Activated CD4-positive, alpha-beta T cell treated with anti-CD3 and anti-CD28 coated beads, Interleukin-2, amount 10 ng/mL, durations not matched to agents 24 days and 14 days (primary cell): ENCODE measurements at regions not wholly inside any gene's neighbourhood (a gene's known extent, or its start where the extent isn't known, plus 50 kb on each side); places are given as distances from the start of the nearest gene placed in this dataset.

ENCODE experiments used
- DNase-seq: peaks from one replicate; pipeline ENCODE4 v3.0.0; 2022
- H3K27ac Mint-ChIP-seq: one replicate; pipeline ENCODE4 v1.8.0; 2022; ENCODE audit warnings: mild to moderate bottlenecking, mixed read lengths
- H3K27me3 Mint-ChIP-seq: one replicate; pipeline ENCODE4 v1.8.0; 2022; ENCODE audit warnings: mixed read lengths
- H3K36me3 Mint-ChIP-seq: one replicate; pipeline ENCODE4 v1.8.0; 2022; ENCODE audit warnings: low read depth, mild to moderate bottlenecking, mixed read lengths
- H3K4me1 Mint-ChIP-seq: one replicate; pipeline ENCODE4 v1.8.0; 2021; ENCODE audit warnings: mixed read lengths
- H3K4me3 Mint-ChIP-seq: one replicate; pipeline ENCODE4 v1.8.0; 2022; ENCODE audit warnings: mild to moderate bottlenecking, moderate library complexity, mixed read lengths
- H3K9me3 Mint-ChIP-seq: one replicate; pipeline ENCODE4 v1.8.0; 2021; ENCODE audit warnings: mixed read lengths
- intact Hi-C: fragments of 100-400 bp; cut with micrococcal nuclease; formaldehyde crosslinking; loops from one replicate; pipeline ENCODE4 v1.15.1; 2023

GRCh38 chr13:54628383-54628782 is 1599.8 kb downstream of the OLFM4 start:
- intact Hi-C loops, result no loop called here
- Mint-ChIP-seq H3K27me3 (no peaks in the 10 kb centered on the region), H3K4me1 (no peaks in the 10 kb centered on the region), H3K4me3 (no peak overlapping the region), H3K9me3 (no peaks in the 10 kb centered on the region), H3K27ac (no peak overlapping the region), H3K36me3 (no peaks in the 10 kb centered on the region)
- no peak for DNase-seq

GRCh38 chr13:54633456-54633855 is 1604.8 kb downstream of the OLFM4 start:
- H3K27me3 Mint-ChIP-seq, result no peaks in the 10 kb centered on the region
- no peaks in the 10 kb centered on the region for H3K36me3 Mint-ChIP-seq
- H3K9me3 Mint-ChIP-seq, result no peaks in the 10 kb centered on the region
- intact Hi-C loops, result no loop called here
- DNase-seq, result no peak
- H3K4me3 Mint-ChIP-seq, result no peak overlapping the region
- no peak overlapping the region for H3K27ac Mint-ChIP-seq
- no peaks in the 10 kb centered on the region for H3K4me1 Mint-ChIP-seq

DNA sequence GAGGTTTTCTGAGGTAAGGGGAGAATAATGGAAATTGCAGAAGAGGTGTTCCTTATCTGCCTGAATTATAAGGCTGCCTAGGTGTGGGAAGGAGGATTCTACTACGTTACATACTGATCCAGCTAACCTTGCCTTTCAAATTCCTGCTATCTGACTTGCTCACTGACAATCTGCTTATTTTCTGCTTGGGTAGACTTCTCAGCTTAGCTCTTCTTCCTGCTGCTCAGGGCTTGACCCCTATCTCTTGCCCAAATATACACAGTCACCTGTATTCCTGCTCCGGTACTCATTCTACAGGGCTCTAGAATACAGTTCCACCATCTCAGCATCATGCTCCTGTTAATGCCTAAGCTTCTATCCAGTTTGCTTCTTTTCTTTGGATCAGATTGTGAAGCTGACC is 1607.6 kb downstream of the OLFM4 start:
- no peak for DNase-seq
- Mint-ChIP-seq H3K4me1 (no peaks in the 10 kb centered on the region), H3K4me3 (no peak overlapping the region), H3K27me3 (no peaks in the 10 kb centered on the region), H3K27ac (no peak overlapping the region), H3K36me3 (no peaks in the 10 kb centered on the region), H3K9me3 (peaks cover 4% of the 10 kb centered on the region)
- intact Hi-C loops, result no loop called here

DNA sequence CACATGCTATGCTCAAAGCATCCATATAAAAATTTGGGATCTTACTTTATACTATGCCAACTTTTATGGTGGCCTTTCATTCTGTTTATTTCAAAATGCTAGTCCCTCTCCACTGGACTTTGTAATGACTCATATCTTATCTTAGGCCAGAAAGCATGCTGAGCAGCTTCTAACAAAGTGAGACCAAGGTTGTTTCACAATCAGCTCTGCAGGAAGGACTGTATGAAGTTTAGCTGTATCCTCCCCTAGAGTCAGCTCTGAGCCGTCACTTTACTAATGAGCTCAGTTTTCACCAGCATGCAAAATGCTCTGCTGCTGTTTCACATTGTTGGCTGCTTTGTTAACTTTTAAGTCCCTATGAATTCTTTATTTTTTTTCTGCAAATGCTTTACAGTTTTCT is 1608.8 kb downstream of the OLFM4 start:
- Mint-ChIP-seq H3K36me3 (no peaks in the 10 kb centered on the region), H3K4me3 (no peak overlapping the region), H3K27ac (no peak overlapping the region), H3K27me3 (no peaks in the 10 kb centered on the region), H3K9me3 (peaks cover 4% of the 10 kb centered on the region), H3K4me1 (no peaks in the 10 kb centered on the region)
- intact Hi-C loops, result no loop called here
- no peak for DNase-seq

DNA sequence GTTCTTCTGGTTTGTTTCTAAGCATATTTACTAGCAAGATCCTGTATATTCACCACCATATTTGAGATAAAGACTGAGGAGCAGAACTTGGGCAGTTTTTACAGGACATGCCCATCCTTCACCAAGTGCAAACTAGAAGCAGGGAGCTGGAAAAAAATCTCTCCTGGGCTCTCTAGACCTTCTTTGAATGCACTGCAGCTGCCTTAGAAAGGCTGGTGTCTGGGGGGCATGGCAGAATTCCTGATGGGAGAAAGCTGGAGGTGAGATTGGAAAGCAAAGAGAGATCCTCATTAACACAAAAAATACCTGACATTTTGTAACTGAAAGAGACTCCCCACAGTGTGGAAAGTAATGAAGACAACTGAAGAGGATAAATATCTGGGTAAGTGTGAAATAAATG is 1612.1 kb downstream of the OLFM4 start:
- no peak for DNase-seq
- Mint-ChIP-seq H3K36me3 (no peaks in the 10 kb centered on the region), H3K27ac (no peak overlapping the region), H3K27me3 (no peaks in the 10 kb centered on the region), H3K9me3 (peaks cover 8% of the 10 kb centered on the region), H3K4me1 (no peaks in the 10 kb centered on the region), H3K4me3 (no peak overlapping the region)
- intact Hi-C loops, result no loop called here

GRCh38 chr13:54643863-54644262 is 1615.2 kb downstream of the OLFM4 start:
- intact Hi-C loops, result no loop called here
- H3K4me1 Mint-ChIP-seq, result no peaks in the 10 kb centered on the region

DNA sequence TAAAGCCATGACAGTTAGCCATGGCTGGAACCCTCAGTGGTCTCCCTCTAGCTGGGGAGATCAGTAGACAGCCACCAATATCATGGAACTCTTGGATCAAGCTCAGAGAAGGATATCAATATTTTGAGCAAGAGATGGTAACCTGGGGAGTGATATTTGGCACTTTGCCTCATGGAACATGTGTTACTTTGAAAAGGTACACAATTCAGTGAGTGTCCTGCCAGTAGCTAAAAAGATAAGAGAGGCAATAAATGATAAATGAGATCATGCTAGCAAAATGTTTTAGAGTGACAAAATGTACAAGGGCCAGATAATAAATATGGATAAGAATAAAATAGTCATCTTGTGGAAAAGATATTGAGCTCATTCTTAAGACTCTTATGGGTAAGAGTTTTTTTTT is 1618.7 kb downstream of the OLFM4 start:
- intact Hi-C loops, result no loop called here
- Mint-ChIP-seq H3K4me1 (no peaks in the 10 kb centered on the region), H3K4me3 (no peak overlapping the region), H3K27me3 (no peaks in the 10 kb centered on the region), H3K9me3 (peaks cover 4% of the 10 kb centered on the region), H3K27ac (no peak overlapping the region), H3K36me3 (no peaks in the 10 kb centered on the region)
- DNase-seq, result no peak

More at GRCh38 chr13:54643863-54644262, 1615.2 kb downstream of the OLFM4 start:
- Mint-ChIP-seq H3K27ac (no peak overlapping the region), H3K36me3 (no peaks in the 10 kb centered on the region), H3K4me3 (no peak overlapping the region), H3K9me3 (peaks cover 8% of the 10 kb centered on the region), H3K27me3 (no peaks in the 10 kb centered on the region)
- no peak for DNase-seq

- Mint-ChIP-seq H3K9me3 (peaks cover 5% of the 10 kb centered on the region), H3K27me3 (no peaks in the 10 kb centered on the region), H3K4me3 (no peak overlapping the region), H3K4me1 (no peaks in the 10 kb centered on the region), H3K27ac (no peak overlapping the region), H3K36me3 (no peaks in the 10 kb centered on the region)
- no peak for DNase-seq
- intact Hi-C loops, result no loop called here
Measured at GRCh38 chr13:54657588-54657987, 1629.0 kb downstream of the OLFM4 start.

GRCh38 chr13:54658771-54659170 is 1630.2 kb downstream of the OLFM4 start:
- no peak for DNase-seq
- no peak overlapping the region for H3K27ac Mint-ChIP-seq
- no peaks in the 10 kb centered on the region for H3K27me3 Mint-ChIP-seq
- H3K4me3 Mint-ChIP-seq, result no peak overlapping the region
- H3K36me3 Mint-ChIP-seq, result no peaks in the 10 kb centered on the region
- intact Hi-C loops, result no loop called here
- no peaks in the 10 kb centered on the region for H3K4me1 Mint-ChIP-seq
- peaks cover 4% of the 10 kb centered on the region for H3K9me3 Mint-ChIP-seq

GRCh38 chr13:54660277-54660676 is 1631.7 kb downstream of the OLFM4 start:
- H3K4me3 Mint-ChIP-seq, result no peak overlapping the region
- DNase-seq, result no peak
- H3K9me3 Mint-ChIP-seq, result peaks cover 4% of the 10 kb centered on the region
- H3K27ac Mint-ChIP-seq, result no peak overlapping the region
- intact Hi-C loops, result no loop called here
- H3K27me3 Mint-ChIP-seq, result no peaks in the 10 kb centered on the region
- H3K36me3 Mint-ChIP-seq, result no peaks in the 10 kb centered on the region
- H3K4me1 Mint-ChIP-seq, result no peaks in the 10 kb centered on the region

GRCh38 chr13:54676526-54677113 is 1648.0 kb downstream of the OLFM4 start:
- Mint-ChIP-seq H3K4me3 (no peak overlapping the region), H3K36me3 (no peaks in the 10 kb centered on the region), H3K4me1 (no peaks in the 10 kb centered on the region), H3K27me3 (no peaks in the 10 kb centered on the region), H3K27ac (no peak overlapping the region), H3K9me3 (peaks cover 16% of the 10 kb centered on the region)
- no peak for DNase-seq
- intact Hi-C loops, result no loop called here

DNA sequence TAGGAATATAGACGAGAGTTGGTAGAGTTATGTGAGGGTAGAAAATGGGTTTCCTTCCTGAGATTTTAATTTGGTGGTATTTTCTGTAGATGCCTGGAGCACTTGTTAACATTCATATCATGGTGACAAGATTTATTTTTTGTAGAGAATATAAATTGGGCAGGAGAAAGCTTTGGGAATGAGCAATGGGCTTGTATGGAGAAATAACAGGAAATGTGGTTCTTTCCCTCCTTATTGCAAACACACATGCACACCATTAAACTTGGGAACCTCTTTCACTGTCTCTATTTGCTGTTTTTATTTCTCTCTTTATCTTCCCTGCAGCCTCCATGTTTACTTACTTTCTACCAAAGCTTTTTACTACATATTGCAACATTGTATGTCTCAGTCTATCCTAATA is 1653.6 kb downstream of the OLFM4 start:
- DNase-seq, result no peak
- H3K9me3 Mint-ChIP-seq, result peaks cover 16% of the 10 kb centered on the region
- no peaks in the 10 kb centered on the region for H3K4me1 Mint-ChIP-seq
- H3K36me3 Mint-ChIP-seq, result no peaks in the 10 kb centered on the region
- no peak overlapping the region for H3K4me3 Mint-ChIP-seq
- H3K27me3 Mint-ChIP-seq, result no peaks in the 10 kb centered on the region
- no peak overlapping the region for H3K27ac Mint-ChIP-seq
- intact Hi-C loops, result no loop called here

DNA sequence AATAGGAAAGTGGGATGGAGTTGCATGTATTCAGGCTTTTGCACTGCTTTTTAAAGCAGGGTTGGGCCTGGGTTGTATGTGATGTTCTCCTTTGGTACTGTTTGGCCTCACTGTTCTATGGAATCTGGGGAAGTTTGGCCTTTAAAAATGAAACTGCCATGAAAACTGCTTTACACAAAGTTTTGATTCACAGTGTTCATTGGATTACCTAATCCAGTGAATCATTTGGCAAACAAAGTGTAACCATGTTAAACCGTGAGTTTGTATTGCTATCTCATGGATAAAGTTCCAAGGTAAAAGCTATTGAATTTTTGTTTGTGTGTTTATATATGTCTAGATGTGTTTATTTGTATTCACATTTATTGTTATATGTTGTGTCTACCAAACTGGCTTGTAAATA is 1658.6 kb downstream of the OLFM4 start:
- Mint-ChIP-seq H3K36me3 (no peaks in the 10 kb centered on the region), H3K9me3 (peaks cover 3% of the 10 kb centered on the region), H3K27me3 (no peaks in the 10 kb centered on the region), H3K4me3 (no peak overlapping the region), H3K27ac (no peak overlapping the region), H3K4me1 (no peaks in the 10 kb centered on the region)
- intact Hi-C loops, result no loop called here
- DNase-seq, result peak; percentile 8

GRCh38 chr13:54699831-54700230 is 1671.2 kb downstream of the OLFM4 start:
- no peak overlapping the region for H3K27ac Mint-ChIP-seq

DNA sequence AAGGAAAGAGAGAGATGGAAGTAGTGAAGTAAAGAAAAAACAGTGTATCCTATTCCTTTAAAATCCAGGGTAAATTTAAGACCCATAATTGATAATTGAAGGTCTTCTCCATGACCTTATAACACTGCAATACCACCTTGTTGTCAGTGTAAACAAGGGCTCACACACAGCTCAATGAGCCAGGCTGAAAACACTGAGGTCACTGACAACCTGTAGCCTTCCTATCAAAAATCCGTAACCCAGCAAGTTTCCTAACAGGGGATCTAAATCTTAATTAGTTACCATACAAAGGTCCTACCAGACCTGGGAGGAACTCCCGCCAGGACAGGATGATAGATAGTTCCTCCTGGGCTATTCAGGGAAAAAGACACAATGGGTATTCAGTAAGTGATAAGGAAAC is 1677.1 kb downstream of the OLFM4 start:
- no peaks in the 10 kb centered on the region for H3K27me3 Mint-ChIP-seq
- no peak overlapping the region for H3K27ac Mint-ChIP-seq

More at GRCh38 chr13:54699831-54700230, 1671.2 kb downstream of the OLFM4 start:
- Mint-ChIP-seq H3K27me3 (no peaks in the 10 kb centered on the region), H3K4me3 (no peak overlapping the region), H3K9me3 (peaks cover 14% of the 10 kb centered on the region), H3K4me1 (no peaks in the 10 kb centered on the region), H3K36me3 (no peaks in the 10 kb centered on the region)
- intact Hi-C loops, result no loop called here
- no peak for DNase-seq

More for the DNA sequence above, 1677.1 kb downstream of the OLFM4 start:
- Mint-ChIP-seq H3K4me3 (no peak overlapping the region), H3K4me1 (no peaks in the 10 kb centered on the region), H3K36me3 (no peaks in the 10 kb centered on the region), H3K9me3 (peaks cover 4% of the 10 kb centered on the region)
- DNase-seq, result no peak
- intact Hi-C loops, result no loop called here
